HepG2 (cell line): ENCODE measurements at regions not wholly inside any gene's neighbourhood (a gene's known extent, or its start where the extent isn't known, plus 50 kb on each side); places are given as distances from the start of the nearest gene placed in this dataset.

Source experiments
- ARHGAP35 ChIP-seq: sonication (generic); formaldehyde crosslinking; IDR thresholded peaks from 2 replicates; pipeline ENCODE4 v1.9.0; 2022; ENCODE audit warnings: mild to moderate bottlenecking, inconsistent platforms, moderate library complexity, missing genetic modification reagents, borderline replicate concordance
- ARID4A ChIP-seq: sonication (generic); formaldehyde crosslinking; IDR thresholded peaks from 2 replicates; pipeline ENCODE4 v1.5.0; 2020; ENCODE audit warnings: mild to moderate bottlenecking, missing genetic modification reagents, borderline replicate concordance
- ASH2L ChIP-seq: fragments of 300-600, 200-600 bp; sonication (generic); IDR thresholded peaks from 2 replicates; pipeline ENCODE4 v1.7.0; 2017; ENCODE audit warnings: low read depth, mild to moderate bottlenecking, moderate library complexity, mixed read lengths, low read length; ENCODE audit not compliant: insufficient read length
- ATF6 ChIP-seq: sonication (generic); formaldehyde crosslinking; conservative IDR thresholded peaks from 2 replicates; pipeline ENCODE4 v1.4.0; 2020; ENCODE audit warnings: missing genetic modification reagents
- BCL6 ChIP-seq: IDR thresholded peaks from 2 replicates; pipeline ENCODE4 v1.6.1; 2016; ENCODE audit warnings: missing genetic modification reagents, missing compliant biosample characterization
- HBP1 ChIP-seq: IDR thresholded peaks from 2 replicates; pipeline ENCODE4 v1.6.1; 2016; ENCODE audit warnings: low read depth, control low read depth
- KLF16 ChIP-seq, 2 experiments: sonication (generic) in 1 of 2; formaldehyde crosslinking in 1 of 2; IDR thresholded peaks; 2 replicates each; pipeline versions ENCODE4 v1.6.1 to v1.8.0; 2016 to 2023; ENCODE audit warnings: missing genetic modification reagents in 2 of 2, missing compliant biosample characterization in 1 of 2
- MZF1 ChIP-seq: sonication (generic); formaldehyde crosslinking; IDR thresholded peaks from 2 replicates; pipeline ENCODE4 v1.8.1; 2023; ENCODE audit warnings: mild to moderate bottlenecking, missing genetic modification reagents, borderline replicate concordance
- RAD21 ChIP-seq: fragments of 450-650 bp; formaldehyde crosslinking; IDR thresholded peaks from 2 replicates; pipeline ENCODE4 v1.5.0; 2020; ENCODE audit warnings: mild to moderate bottlenecking
- SATB2 ChIP-seq: sonication (generic); formaldehyde crosslinking; IDR thresholded peaks from 2 replicates; pipeline ENCODE4 v1.5.0; 2020; ENCODE audit warnings: missing genetic modification reagents
- TAF1 ChIP-seq: sonication (generic); formaldehyde crosslinking; IDR thresholded peaks from 2 replicates; pipeline ENCODE4 v1.4.0; 2020; ENCODE audit warnings: missing genetic modification reagents
- TCF7 ChIP-seq: sonication (generic); IDR thresholded peaks from 2 replicates; pipeline ENCODE4 v1.6.1; 2016; ENCODE audit warnings: antibody characterized with exemption, low read depth
- ZNF225 ChIP-seq: sonication (generic); formaldehyde crosslinking; IDR thresholded peaks from 2 replicates; pipeline ENCODE4 v1.4.0; 2020; ENCODE audit warnings: mild to moderate bottlenecking, missing genetic modification reagents
- ZNF337 ChIP-seq: sonication (generic); formaldehyde crosslinking; IDR thresholded peaks from 2 replicates; pipeline ENCODE4 v1.5.1; 2020; ENCODE audit warnings: missing genetic modification reagents, low read depth, mild to moderate bottlenecking, borderline replicate concordance
- ZNF496 ChIP-seq: sonication (generic); formaldehyde crosslinking; IDR thresholded peaks from 2 replicates; pipeline ENCODE4 v1.8.1; 2023; ENCODE audit warnings: mild to moderate bottlenecking, moderate library complexity, missing genetic modification reagents; ENCODE audit not compliant: insufficient replicate concordance
- ZNF724P ChIP-seq: sonication (generic); formaldehyde crosslinking; IDR thresholded peaks from 2 replicates; pipeline ENCODE4 v1.8.0; 2022; ENCODE audit warnings: missing genetic modification reagents, borderline replicate concordance
- ZNF747 ChIP-seq: sonication (generic); formaldehyde crosslinking; IDR thresholded peaks from 2 replicates; pipeline ENCODE4 v1.8.1; 2023; ENCODE audit warnings: missing genetic modification reagents, mild to moderate bottlenecking, borderline replicate concordance
- ZNF878 ChIP-seq: sonication (generic); formaldehyde crosslinking; IDR thresholded peaks from 2 replicates; pipeline ENCODE4 v1.8.1; 2023; ENCODE audit warnings: mild to moderate bottlenecking, missing genetic modification reagents, moderate library complexity
- ZUFSP ChIP-seq: sonication (generic); formaldehyde crosslinking; IDR thresholded peaks from 2 replicates; pipeline ENCODE4 v1.9.0; 2021; ENCODE audit warnings: missing genetic modification reagents, mild to moderate bottlenecking, borderline replicate concordance
- ZZZ3 ChIP-seq: sonication (generic); formaldehyde crosslinking; IDR thresholded peaks from 2 replicates; pipeline ENCODE4 v1.4.0; 2020; ENCODE audit warnings: missing genetic modification reagents, mild to moderate bottlenecking, borderline replicate concordance

- no peak for TF ChIP-seq ATF6
- TF ChIP-seq HBP1 (CRISPR knock-in tag) = peak; percentile 89
- no peak for TF ChIP-seq SATB2 (CRISPR knock-in tag)
- peak; percentile 81 for TF ChIP-seq BCL6
- TF ChIP-seq ZNF496 = no peak
- peak in 1 of 2 experiments; percentile 72; a peak in 2 of 4 replicates for TF ChIP-seq KLF16 (CRISPR knock-in tag; IDR thresholded peaks at IDR 0.05)
- TF ChIP-seq ZNF724P (CRISPR knock-in tag) = no peak; the same call in 1 of the 2 replicates
- peak; percentile 46 for TF ChIP-seq ASH2L
- peak; percentile 60 for TF ChIP-seq RAD21 (CRISPR knock-in tag)
- no peak for TF ChIP-seq ZNF225 (CRISPR knock-in tag)
- no peak for TF ChIP-seq ZNF337 (CRISPR knock-in tag)
- 0 out of 2 replicates have a peak, but pooled peaks have one; percentile 24 for TF ChIP-seq ZNF747 (CRISPR knock-in tag)
- TF ChIP-seq TCF7 = peak; percentile 27; the same call in 1 of the 2 replicates
- TF ChIP-seq ARID4A (CRISPR knock-in tag) = peak; percentile 88
- no peak for TF ChIP-seq MZF1 (CRISPR knock-in tag)
- TF ChIP-seq ZUFSP (CRISPR knock-in tag) = no peak
- TF ChIP-seq TAF1 = peak; percentile 76
- TF ChIP-seq ZNF878 (CRISPR knock-in tag) = no peak
- no peak for TF ChIP-seq ARHGAP35 (CRISPR knock-in tag)
- TF ChIP-seq ZZZ3 (CRISPR knock-in tag) = no peak
Measured at GRCh38 chr14:73785834-73786635, 65.6 kb upstream of the PTGR2 start (continued).
